Gastroesophageal sphincter (tissue), 4 donors: ENCODE measurements at regions not wholly inside any gene's neighbourhood (a gene's known extent, or its start where the extent isn't known, plus 50 kb on each side); places are given as distances from the start of the nearest gene placed in this dataset.

ENCODE experiments used
- ATAC-seq: fragments of 150-250 bp; one replicate; pipeline ENCODE4 v1.9.1; 2016; ENCODE audit warnings: mild to moderate bottlenecking, moderate library complexity
- H3K27ac ChIP-seq, 4 donors: fragments of 200-600 bp; sonication (generic) in 3 of 4; 1 replicate in 3 of 4; 2 replicates in 1 of 4; pipeline ENCODE4 v1.5.1; 2016 to 2019
- H3K27me3 ChIP-seq: fragments of 200-600 bp; sonication (generic); one replicate; pipeline ENCODE4 v1.5.1; 2019
- H3K36me3 ChIP-seq, 2 donors: fragments of 200-600 bp; sonication (generic); one replicate each; pipeline ENCODE4 v1.5.1; 2019; ENCODE audit warnings: control low read depth in 1 of 2
- H3K4me1 ChIP-seq, 3 donors: fragments of 200-600 bp; sonication (generic); 1 replicate in 2 of 3; 2 replicates in 1 of 3; pipeline ENCODE4 v1.5.1; 2016 to 2019; ENCODE audit warnings: control low read depth in 2 of 3
- H3K4me3 ChIP-seq, 2 donors: fragments of 200-600 bp; sonication (generic); one replicate each; pipeline ENCODE4 v1.5.1; 2019; ENCODE audit warnings: mild to moderate bottlenecking in 1 of 2, moderate library complexity in 1 of 2
- H3K9me3 ChIP-seq, 3 donors: fragments of 200-600 bp; sonication (generic); one replicate each; pipeline ENCODE4 v1.5.1; 2017 to 2019; ENCODE audit warnings: control low read depth in 2 of 3
- CTCF ChIP-seq, 4 experiments: fragments of 200-600 bp in 2 of 4; fragments of 450-650 bp in 2 of 4; sonication (generic) in 1 of 4; IDR thresholded peaks; one replicate each; pipeline ENCODE4 v1.5.1; 2017 to 2019; ENCODE audit warnings: antibody characterized with exemption in 4 of 4, mild to moderate bottlenecking in 2 of 4, moderate library complexity in 2 of 4
- EP300 ChIP-seq: sonication (generic); formaldehyde crosslinking; IDR thresholded peaks from one replicate; pipeline ENCODE4 v1.6.1; 2017; ENCODE audit warnings: antibody characterized with exemption, mild to moderate bottlenecking
- POLR2A ChIP-seq, 2 donors: fragments of 450-650 bp; IDR thresholded peaks; one replicate each; pipeline ENCODE4 v1.6.1; 2017; ENCODE audit warnings: antibody characterized with exemption in 2 of 2, mild to moderate bottlenecking in 2 of 2, moderate library complexity in 1 of 2
- POLR2AphosphoS5 ChIP-seq: sonication (generic); formaldehyde crosslinking; IDR thresholded peaks from one replicate; pipeline ENCODE4 v1.6.1; 2017; ENCODE audit warnings: antibody characterized with exemption
- WGBS, 2 donors: methylation state at CpG; one replicate each; pipeline ENCODE4 v1.1.5; 2018; ENCODE audit warnings: low coverage in 1 of 2; 5-methylcytosine and 5-hydroxymethylcytosine counted together

GRCh38 chr7:35374858-35375257 lies 121.0 kb upstream of the TBX20 start:
- Histone ChIP-seq H3K4me3 (no peak overlapping the region), H3K36me3 (no peaks in the 10 kb centered on the region), H3K27me3 (no peaks in the 10 kb centered on the region), H3K9me3 (no peaks in the 10 kb centered on the region), H3K4me1 (peaks cover 0 to 17% (median 0%) of the 10 kb centered on the region in 3 donors), H3K27ac (peak overlapping the region in 1 of 4 donors; percentile 5)
- ATAC-seq = no peak
- 22 to 41% methylated on average over 3 to 6 of the region's 13 CpGs for WGBS, 2 donors
- no peak for TF ChIP-seq POLR2AphosphoS5
- no peak for TF ChIP-seq EP300
- no peak for TF ChIP-seq POLR2A (IDR thresholded peaks at IDR 0.05)
- TF ChIP-seq CTCF (IDR thresholded peaks at IDR 0.05) = no peak

- Histone ChIP-seq H3K4me1 (peaks cover 0 to 17% (median 0%) of the 10 kb centered on the region in 3 donors), H3K27me3 (no peaks in the 10 kb centered on the region), H3K4me3 (no peak overlapping the region), H3K36me3 (no peaks in the 10 kb centered on the region), H3K9me3 (no peaks in the 10 kb centered on the region), H3K27ac (no peak overlapping the region)
- WGBS, 2 donors = 67 to 83% methylated on average over 1 to 2 of the region's 2 CpGs
- TF ChIP-seq POLR2AphosphoS5 (no peak), CTCF (IDR thresholded peaks at IDR 0.05) (no peak), POLR2A (IDR thresholded peaks at IDR 0.05) (no peak), EP300 (no peak)
- no peak for ATAC-seq
These were observed 117.3 kb upstream of the TBX20 start for GRCh38 chr7:35371221-35371620.

GRCh38 chr7:35370687-35371086 lies 116.8 kb upstream of the TBX20 start:
- no peak for TF ChIP-seq POLR2AphosphoS5
- H3K27ac ChIP-seq = no peak overlapping the region
- no peaks in the 10 kb centered on the region for H3K36me3 ChIP-seq
- no peaks in the 10 kb centered on the region for H3K27me3 ChIP-seq
- 45% methylated on average over 1 of the region's 2 CpGs; no CpG with 5 or more reads in 1 of the 2 donors for WGBS, 2 donors
- no peak for ATAC-seq
- H3K4me1 ChIP-seq = peaks cover 0 to 11% (median 0%) of the 10 kb centered on the region in 3 donors
- no peaks in the 10 kb centered on the region for H3K9me3 ChIP-seq
- H3K4me3 ChIP-seq = no peak overlapping the region

GRCh38 chr7:35366167-35367155 lies 112.6 kb upstream of the TBX20 start:
- Histone ChIP-seq H3K4me1 (no peaks in the 10 kb centered on the region), H3K4me3 (no peak overlapping the region), H3K27me3 (no peaks in the 10 kb centered on the region), H3K36me3 (no peaks in the 10 kb centered on the region), H3K27ac (no peak overlapping the region), H3K9me3 (no peaks in the 10 kb centered on the region)
- TF ChIP-seq POLR2A (IDR thresholded peaks at IDR 0.05) (no peak), EP300 (no peak), CTCF (IDR thresholded peaks at IDR 0.05) (no peak), POLR2AphosphoS5 (no peak)
- WGBS, 2 donors = 45 to 74% methylated on average over 5 to 6 of the region's 6 CpGs
- ATAC-seq = no peak

GRCh38 chr7:35365523-35365922 lies 111.6 kb upstream of the TBX20 start:
- no peak for ATAC-seq
- Histone ChIP-seq H3K36me3 (no peaks in the 10 kb centered on the region), H3K27me3 (no peaks in the 10 kb centered on the region), H3K9me3 (no peaks in the 10 kb centered on the region), H3K4me1 (no peaks in the 10 kb centered on the region), H3K27ac (no peak overlapping the region), H3K4me3 (no peak overlapping the region)
- WGBS, 2 donors = 72 to 86% methylated on average over 1 of the region's 1 CpG
- TF ChIP-seq POLR2AphosphoS5 = no peak
- no peak for TF ChIP-seq CTCF (IDR thresholded peaks at IDR 0.05)
- no peak for TF ChIP-seq POLR2A (IDR thresholded peaks at IDR 0.05)
- no peak for TF ChIP-seq EP300
